LNCAP (cell line): ENCODE measurements at regions not wholly inside any gene's neighbourhood (a gene's known extent, or its start where the extent isn't known, plus 50 kb on each side); places are given as distances from the start of the nearest gene placed in this dataset.

Source experiments
- TF ChIP-seq, protein P1 (sequence below): fragments of 450-650 bp; IDR thresholded peaks from 2 replicates; pipeline ENCODE4 v1.5.1; 2017; ENCODE audit warnings: mild to moderate bottlenecking

GRCh38 chrX:125507119-125507518, 187.4 kb downstream of the TEX13C start:
- TF ChIP-seq, protein P1, sequence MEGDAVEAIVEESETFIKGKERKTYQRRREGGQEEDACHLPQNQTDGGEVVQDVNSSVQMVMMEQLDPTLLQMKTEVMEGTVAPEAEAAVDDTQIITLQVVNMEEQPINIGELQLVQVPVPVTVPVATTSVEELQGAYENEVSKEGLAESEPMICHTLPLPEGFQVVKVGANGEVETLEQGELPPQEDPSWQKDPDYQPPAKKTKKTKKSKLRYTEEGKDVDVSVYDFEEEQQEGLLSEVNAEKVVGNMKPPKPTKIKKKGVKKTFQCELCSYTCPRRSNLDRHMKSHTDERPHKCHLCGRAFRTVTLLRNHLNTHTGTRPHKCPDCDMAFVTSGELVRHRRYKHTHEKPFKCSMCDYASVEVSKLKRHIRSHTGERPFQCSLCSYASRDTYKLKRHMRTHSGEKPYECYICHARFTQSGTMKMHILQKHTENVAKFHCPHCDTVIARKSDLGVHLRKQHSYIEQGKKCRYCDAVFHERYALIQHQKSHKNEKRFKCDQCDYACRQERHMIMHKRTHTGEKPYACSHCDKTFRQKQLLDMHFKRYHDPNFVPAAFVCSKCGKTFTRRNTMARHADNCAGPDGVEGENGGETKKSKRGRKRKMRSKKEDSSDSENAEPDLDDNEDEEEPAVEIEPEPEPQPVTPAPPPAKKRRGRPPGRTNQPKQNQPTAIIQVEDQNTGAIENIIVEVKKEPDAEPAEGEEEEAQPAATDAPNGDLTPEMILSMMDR = no peak

- TF ChIP-seq, protein P1 = no peak
Measured at GRCh38 chrX:125520029-125520428, 200.4 kb downstream of the TEX13C start.

GRCh38 chrX:125522752-125523151, 203.1 kb downstream of the TEX13C start:
- TF ChIP-seq, protein P1 = no peak

DNA sequence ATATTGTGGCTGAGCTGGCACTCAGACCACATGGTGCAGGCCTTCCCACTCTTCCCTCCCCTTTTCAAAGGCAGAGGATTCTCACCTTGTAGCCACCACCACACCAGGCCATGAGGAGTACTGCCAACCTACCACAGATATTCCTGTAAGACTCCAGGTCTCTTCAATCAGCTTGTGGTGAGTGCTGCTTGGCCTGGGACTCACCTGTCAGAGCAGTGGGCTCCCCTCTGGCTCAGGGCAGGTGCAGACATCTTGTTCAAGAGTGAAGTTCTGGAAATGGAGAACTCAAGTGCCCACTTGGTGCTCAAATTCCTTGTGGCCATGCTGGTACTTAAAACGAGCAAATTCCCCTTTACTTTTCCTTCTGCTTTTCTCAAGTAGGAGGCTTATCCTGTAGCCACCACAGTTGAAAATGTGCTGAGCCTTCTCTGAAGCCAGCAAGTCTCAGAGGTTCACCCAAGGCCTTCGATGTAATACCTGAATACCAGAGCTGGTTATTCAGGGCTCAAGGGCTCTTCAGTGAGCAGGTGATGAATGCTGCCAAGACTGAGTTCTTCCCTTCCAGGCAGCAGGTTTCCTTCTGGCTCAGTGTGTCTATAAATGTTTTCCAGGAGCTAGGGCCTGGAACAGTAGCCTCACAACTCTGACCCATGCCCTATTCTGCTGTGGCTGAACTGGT, 212.9 kb downstream of the TEX13C start:
- TF ChIP-seq, protein P1 = no peak

DNA sequence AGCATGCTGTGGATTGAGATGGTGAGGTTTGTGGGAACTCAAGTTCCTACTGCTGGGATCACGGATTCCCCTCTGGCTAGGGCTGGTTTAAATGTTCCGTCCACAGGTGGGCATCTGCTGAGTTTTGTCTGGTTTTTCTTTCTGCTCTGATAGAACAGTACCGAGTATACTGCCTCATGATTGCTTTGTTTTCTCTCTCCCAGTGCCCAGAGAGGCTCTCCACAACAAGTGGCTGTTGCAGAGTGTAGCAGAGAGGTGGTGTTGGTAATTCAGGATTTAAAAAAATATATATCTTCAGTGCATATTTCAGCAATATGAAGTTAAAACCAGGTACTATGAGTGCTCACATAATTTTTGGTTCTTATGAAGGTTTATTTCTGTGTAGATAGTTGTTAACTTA, 213.7 kb downstream of the TEX13C start:
- TF ChIP-seq, protein P1 = no peak

GRCh38 chrX:125544031-125544660, 224.5 kb downstream of the TEX13C start:
- TF ChIP-seq, protein P1 = no peak

DNA sequence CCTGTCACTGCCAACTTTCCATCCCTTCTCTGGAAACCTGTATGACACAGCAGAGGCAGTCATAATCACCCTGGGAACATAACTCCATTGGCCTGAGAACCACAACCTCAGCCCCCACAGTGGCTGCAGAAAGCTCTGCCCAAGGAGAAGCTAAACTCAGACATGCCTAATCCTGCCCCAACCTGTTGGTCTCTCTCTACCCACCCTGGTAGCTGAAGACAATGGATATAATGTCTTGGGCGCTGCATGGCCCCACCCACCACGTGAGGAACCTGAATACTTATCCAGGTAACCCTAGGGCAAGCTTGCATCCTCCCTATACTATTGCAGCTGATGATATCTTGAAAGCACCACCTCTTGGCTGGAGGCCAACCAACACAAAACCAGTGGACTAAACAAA, 225.2 kb downstream of the TEX13C start:
- TF ChIP-seq, protein P1 = no peak
